ENCODE measurements at regions not wholly inside any gene's neighbourhood (a gene's known extent, or its start where the extent isn't known, plus 50 kb on each side); places are given as distances from the start of the nearest gene placed in this dataset.

DNA sequence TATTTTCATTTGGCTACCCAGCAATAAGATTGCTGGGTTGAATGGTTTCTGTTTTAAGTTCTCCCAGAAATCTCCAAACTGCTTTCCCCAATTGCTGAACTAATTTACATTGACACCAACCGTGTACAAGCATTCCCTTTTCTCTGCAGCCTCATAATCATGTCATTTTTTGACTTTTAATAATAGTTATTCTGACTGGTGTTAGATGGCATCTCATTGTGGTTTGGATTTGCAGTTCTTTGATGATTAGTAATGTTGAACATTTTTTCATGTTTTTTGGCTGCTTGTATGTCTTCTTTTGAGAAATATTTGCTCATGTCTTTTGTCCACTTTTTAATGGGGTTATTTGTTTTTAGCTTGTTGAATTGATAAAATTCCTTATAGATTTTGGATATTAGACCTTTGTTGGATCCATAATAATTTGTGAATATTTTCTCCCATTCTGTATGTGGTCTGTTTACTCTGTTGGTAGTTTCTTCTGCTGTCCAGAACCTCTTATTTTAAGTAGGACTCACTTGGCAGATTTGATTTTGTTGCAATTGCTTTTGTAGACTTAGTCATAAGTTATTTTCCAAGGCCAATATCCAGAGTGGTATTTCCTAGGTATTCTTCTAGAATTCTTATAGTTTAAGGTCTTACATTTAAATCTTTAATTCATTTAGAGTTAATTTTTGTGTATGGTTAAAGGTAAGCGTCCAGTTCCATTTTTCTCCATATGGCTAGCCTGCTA, 793.7 kb downstream of the BRINP1 start:
- Histone ChIP-seq H2AK5ac (ENCODE audit: insufficient read length, low read length) (no peak overlapping the region), H3K9ac (ENCODE audit: extremely low read depth, insufficient read length, low read length) (no peak overlapping the region), H4K20me1 (ENCODE audit: control insufficient read depth, insufficient read depth, insufficient read length) (no peaks in the 10 kb centered on the region), H2BK15ac (ENCODE audit: low read depth, low read length) (no peak overlapping the region), H3K27me3 (ENCODE audit: insufficient read depth, low read length) (no peaks in the 10 kb centered on the region), H2AFZ (ENCODE audit: low read length) (no peak overlapping the region), H3K23me2 (ENCODE audit: insufficient read length, low read depth, low read length, poor library complexity, severe bottlenecking) (no peaks in the 10 kb centered on the region), H3T11ph (ENCODE audit: low read length) (no peak overlapping the region), H4K91ac (ENCODE audit: insufficient read length, low read depth, low read length) (no peak overlapping the region), H3K56ac (ENCODE audit: insufficient read length, low read depth, low read length) (no peak overlapping the region), H3K9me3 (ENCODE audit: control insufficient read depth, low read depth, low read length) (no peaks in the 10 kb centered on the region), H3K14ac (ENCODE audit: insufficient read depth, low read length) (no peak overlapping the region), H3K4me2 (ENCODE audit: insufficient read depth, insufficient read length, low read length) (no peak overlapping the region), H3K79me1 (ENCODE audit: insufficient read depth, low read depth, low read length, poor library complexity, severe bottlenecking) (no peaks in the 10 kb centered on the region), H3K4ac (ENCODE audit: low read depth, low read length) (no peak overlapping the region), H3K27ac (ENCODE audit: insufficient read length, low read depth, low read length) (no peak overlapping the region), H3K18ac (ENCODE audit: insufficient read length, low read depth, low read length) (no peak overlapping the region), H2BK12ac (ENCODE audit: insufficient read length, low read depth, low read length) (no peak overlapping the region), H2BK120ac (ENCODE audit: low read depth, low read length, poor library complexity, severe bottlenecking) (no peak overlapping the region), H4K5ac (ENCODE audit: insufficient read length, low read depth, low read length) (no peak overlapping the region), H3K79me2 (ENCODE audit: insufficient read depth, low read length) (no peaks in the 10 kb centered on the region), H2BK20ac (ENCODE audit: low read depth, low read length, poor library complexity, severe bottlenecking) (no peak overlapping the region), H4K8ac (replicated peaks; ENCODE audit: insufficient read length, low read depth, low read length) (no peak overlapping the region), H3K4me1 (ENCODE audit: insufficient read depth, low read length) (no peaks in the 10 kb centered on the region), H2BK5ac (ENCODE audit: insufficient read length, low read length) (no peak overlapping the region), H3K23ac (ENCODE audit: insufficient read length, low read depth, low read length) (no peak overlapping the region)
- H3K4me1 Mint-ChIP-seq: no peaks in the 10 kb centered on the region
- no peak overlapping the region for H3K27ac Mint-ChIP-seq
- H3K9me3 Mint-ChIP-seq: peaks cover 20 to 21% of the 10 kb centered on the region in 2 experiments; a peak in 4 of 5 replicates
- WGBS (ENCODE audit: extremely low coverage, insufficient read length, low lambda C conversion rate): no CpG with 5 or more reads among the region's 2 CpGs
- H3K27me3 Mint-ChIP-seq (ENCODE audit: low read depth): no peaks in the 10 kb centered on the region
- no peak overlapping the region for H3K4me3 Mint-ChIP-seq
- DNase-seq: no peak
- H3K36me3 Mint-ChIP-seq (ENCODE audit: insufficient read depth in 1 of 3, low read depth in 3 of 3): 0 out of 7 replicates have a peak, but pooled peaks cover 0 to 12% (median 0%) of the 10 kb centered on the region in 3 experiments
- TF ChIP-seq, protein P1, sequence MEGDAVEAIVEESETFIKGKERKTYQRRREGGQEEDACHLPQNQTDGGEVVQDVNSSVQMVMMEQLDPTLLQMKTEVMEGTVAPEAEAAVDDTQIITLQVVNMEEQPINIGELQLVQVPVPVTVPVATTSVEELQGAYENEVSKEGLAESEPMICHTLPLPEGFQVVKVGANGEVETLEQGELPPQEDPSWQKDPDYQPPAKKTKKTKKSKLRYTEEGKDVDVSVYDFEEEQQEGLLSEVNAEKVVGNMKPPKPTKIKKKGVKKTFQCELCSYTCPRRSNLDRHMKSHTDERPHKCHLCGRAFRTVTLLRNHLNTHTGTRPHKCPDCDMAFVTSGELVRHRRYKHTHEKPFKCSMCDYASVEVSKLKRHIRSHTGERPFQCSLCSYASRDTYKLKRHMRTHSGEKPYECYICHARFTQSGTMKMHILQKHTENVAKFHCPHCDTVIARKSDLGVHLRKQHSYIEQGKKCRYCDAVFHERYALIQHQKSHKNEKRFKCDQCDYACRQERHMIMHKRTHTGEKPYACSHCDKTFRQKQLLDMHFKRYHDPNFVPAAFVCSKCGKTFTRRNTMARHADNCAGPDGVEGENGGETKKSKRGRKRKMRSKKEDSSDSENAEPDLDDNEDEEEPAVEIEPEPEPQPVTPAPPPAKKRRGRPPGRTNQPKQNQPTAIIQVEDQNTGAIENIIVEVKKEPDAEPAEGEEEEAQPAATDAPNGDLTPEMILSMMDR (conservative IDR thresholded peaks at IDR 0.05): no peak

All from H9 (cell line).